ENCODE measurements at regions not wholly inside any gene's neighbourhood (a gene's known extent, or its start where the extent isn't known, plus 50 kb on each side); places are given as distances from the start of the nearest gene placed in this dataset.

DNA sequence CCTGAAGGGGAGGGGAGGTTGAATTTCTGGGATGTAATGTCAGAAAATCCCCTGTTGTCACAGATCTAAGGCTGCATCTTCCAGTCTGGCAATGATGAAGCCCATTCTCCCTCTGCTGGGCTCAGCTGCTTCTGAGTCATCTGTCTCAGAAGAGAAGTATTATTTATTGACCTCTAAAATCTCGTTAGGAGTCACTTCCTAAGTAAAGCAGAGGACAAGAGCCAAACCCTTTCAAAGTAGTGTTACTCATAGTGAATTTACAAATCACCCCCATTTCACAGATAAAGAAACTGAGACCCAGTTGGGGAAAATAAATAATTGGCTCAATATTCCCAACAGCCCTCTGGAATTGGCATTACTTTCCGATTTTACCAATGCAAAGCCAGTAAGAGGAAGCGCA, 167.3 kb upstream of the SKOR2 start:
- DNase-seq (ENCODE audit: extremely low read depth in 1 of 2, low read depth in 1 of 2), result no peak

- no peak for DNase-seq (ENCODE audit: extremely low read depth in 1 of 2, low read depth in 1 of 2)
These were observed 166.3 kb upstream of the SKOR2 start for GRCh38 chr18:47417807-47418206.

- DNase-seq (ENCODE audit: extremely low read depth in 1 of 2, low read depth in 1 of 2), result no peak
These were observed 164.4 kb upstream of the SKOR2 start for GRCh38 chr18:47415881-47416280.

- DNase-seq (ENCODE audit: extremely low read depth in 1 of 2, low read depth in 1 of 2), result no peak
These were observed 161.9 kb upstream of the SKOR2 start for GRCh38 chr18:47413327-47413726.

- no peak for DNase-seq (ENCODE audit: extremely low read depth in 1 of 2, low read depth in 1 of 2)
These were observed 161.5 kb upstream of the SKOR2 start for GRCh38 chr18:47412924-47413323.

GRCh38 chr18:47411159-47411558, 159.7 kb upstream of the SKOR2 start:
- DNase-seq (ENCODE audit: extremely low read depth in 1 of 2, low read depth in 1 of 2), result no peak

DNA sequence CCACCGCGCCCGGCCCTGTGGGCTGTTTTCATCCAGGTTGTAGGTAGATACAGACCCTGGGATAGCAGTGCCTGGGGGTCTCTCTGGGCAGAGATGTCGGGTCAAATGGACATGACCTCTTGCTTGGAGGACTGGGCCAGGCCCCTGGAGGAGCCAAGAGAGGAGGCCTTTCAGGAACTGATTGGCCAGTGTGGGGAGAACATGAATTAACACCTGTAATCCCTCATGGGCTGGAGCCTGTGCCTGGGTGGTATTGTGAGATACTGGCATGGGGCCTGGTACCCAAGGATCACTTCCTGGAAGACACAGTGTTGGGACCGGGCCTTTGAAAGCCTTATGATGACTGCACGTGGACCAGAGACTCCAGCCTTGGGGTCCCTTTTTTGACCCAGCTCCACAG, 158.7 kb upstream of the SKOR2 start:
- no peak for DNase-seq (ENCODE audit: extremely low read depth in 1 of 2, low read depth in 1 of 2)

- DNase-seq (ENCODE audit: extremely low read depth in 1 of 2, low read depth in 1 of 2), result no peak
These were observed 158.1 kb upstream of the SKOR2 start for GRCh38 chr18:47409519-47409918.

DNA sequence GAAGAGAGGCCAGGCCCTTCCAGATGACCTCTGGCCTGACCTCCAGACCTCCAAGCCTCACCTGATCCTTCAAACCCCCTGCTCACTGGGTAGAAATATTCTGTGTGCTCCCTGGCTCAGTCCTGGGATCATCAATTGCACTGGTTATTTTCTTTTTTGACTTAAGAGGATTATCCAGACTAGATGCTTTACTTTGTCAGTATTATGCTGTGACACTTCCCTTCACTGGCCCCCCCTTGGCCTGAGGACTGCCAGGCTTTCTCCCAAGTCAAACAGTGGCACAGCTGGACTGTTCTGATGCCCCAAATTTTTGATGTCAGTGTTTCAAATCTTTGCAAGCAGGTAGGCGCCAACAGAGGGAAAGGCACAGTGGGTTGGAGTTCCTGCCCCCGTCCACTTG, 156.3 kb upstream of the SKOR2 start:
- no peak for DNase-seq (ENCODE audit: extremely low read depth in 1 of 2, low read depth in 1 of 2)

GRCh38 chr18:47404845-47405244, 153.4 kb upstream of the SKOR2 start:
- no peak for DNase-seq (ENCODE audit: extremely low read depth in 1 of 2, low read depth in 1 of 2)

- DNase-seq (ENCODE audit: extremely low read depth in 1 of 2, low read depth in 1 of 2), result no peak
These were observed 152.5 kb upstream of the SKOR2 start for GRCh38 chr18:47403949-47404348.

DNA sequence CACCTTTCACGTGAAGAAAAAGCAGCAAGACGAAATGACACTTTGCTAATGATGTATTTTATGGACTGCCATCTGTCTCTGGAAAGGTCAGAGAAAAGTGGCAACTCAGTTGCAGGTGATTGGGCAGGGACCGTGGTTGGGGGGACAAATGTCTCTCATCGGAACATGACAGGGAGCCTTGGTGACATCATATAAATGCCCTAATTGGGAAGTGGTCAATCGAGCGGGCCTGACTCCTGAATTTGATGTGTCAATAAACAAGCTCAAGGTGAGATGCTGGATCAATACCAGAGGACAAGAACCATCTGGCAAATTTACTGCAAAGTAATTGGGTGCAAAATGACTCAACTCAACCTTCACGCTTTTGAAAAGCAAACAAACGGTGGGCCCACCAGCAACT, 151.9 kb upstream of the SKOR2 start:
- no peak for DNase-seq (ENCODE audit: extremely low read depth in 1 of 2, low read depth in 1 of 2)

GRCh38 chr18:47399475-47399874, 148.0 kb upstream of the SKOR2 start:
- no peak for DNase-seq (ENCODE audit: extremely low read depth in 1 of 2, low read depth in 1 of 2)

DNA sequence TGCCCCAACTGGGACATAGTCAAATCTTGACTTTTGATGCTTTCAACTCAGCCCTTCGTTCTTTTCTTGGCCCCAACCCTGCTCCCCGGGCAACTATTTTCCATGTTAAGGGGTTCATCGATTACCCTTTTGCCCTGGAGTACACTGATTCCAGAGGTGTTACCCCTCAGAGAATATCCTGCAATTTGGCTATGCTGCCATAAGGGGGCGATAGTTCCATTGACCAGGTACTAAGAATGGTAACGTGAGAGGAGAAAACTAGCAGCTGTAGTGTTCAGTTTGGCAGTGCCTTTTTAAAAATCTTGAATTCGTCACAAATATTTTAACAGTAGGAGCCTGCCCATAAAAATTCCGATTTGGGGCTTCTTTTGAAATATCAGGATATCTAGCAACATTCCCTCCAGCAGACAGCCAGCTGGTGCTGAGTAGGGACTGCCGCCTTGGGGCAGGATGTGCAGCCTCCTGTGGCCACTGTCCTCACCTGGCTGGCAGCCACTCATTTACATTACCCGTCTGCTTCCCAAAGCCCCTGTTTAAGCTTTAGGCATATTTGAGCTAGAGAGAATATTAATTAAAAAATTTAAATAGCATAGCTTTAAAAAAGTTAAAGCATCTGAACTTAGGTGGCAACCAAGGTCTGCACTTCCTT, 146.3 kb upstream of the SKOR2 start:
- DNase-seq (ENCODE audit: extremely low read depth in 1 of 2, low read depth in 1 of 2), result no peak

- no peak for DNase-seq (ENCODE audit: extremely low read depth in 1 of 2, low read depth in 1 of 2)
These were observed 140.2 kb upstream of the SKOR2 start for GRCh38 chr18:47391665-47392064.

GRCh38 chr18:47390410-47391024, 139.1 kb upstream of the SKOR2 start:
- no peak for DNase-seq (ENCODE audit: extremely low read depth in 1 of 2, low read depth in 1 of 2)

DNA sequence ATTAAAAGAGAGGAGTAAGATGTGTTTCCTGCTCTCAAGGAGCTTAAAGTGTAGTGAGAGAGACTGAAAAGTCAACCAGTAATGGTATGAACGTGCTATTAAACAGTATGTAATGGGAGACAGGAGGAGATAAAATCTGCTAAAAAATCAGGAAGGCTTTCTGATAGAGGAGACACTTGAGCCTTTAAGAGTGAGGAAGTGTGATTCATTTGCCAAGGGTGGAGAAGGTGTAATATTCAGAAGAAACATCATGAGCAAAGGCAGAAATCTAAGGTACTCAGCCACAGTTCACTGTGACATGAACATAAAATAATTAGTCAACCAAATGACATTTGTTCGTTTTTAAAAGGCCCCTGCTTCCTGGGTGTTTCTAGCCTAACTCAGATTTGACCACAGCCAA, 137.8 kb upstream of the SKOR2 start:
- DNase-seq (ENCODE audit: extremely low read depth in 1 of 2, low read depth in 1 of 2), result no peak

GRCh38 chr18:47387864-47388263, 136.4 kb upstream of the SKOR2 start:
- no peak for DNase-seq (ENCODE audit: extremely low read depth in 1 of 2, low read depth in 1 of 2)

DNA sequence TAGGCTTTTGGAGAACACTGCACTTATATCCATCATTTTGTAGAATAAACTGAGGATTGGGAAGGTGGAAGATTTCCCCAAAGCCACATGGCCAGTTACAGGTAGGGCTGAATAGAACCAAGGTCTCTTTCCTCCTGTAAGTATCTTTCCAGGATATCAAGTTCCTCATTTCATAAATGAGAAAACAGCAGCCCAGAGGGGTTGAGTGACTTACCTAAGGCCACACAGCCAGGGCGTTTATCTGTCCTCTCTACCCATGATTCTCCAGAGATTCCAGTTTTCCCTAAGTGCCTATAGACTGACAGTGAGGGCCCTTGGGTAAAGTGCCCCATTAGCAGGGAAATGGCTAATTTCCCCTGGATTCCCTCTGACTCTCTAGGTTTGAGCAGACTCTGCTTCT, 132.3 kb upstream of the SKOR2 start:
- DNase-seq (ENCODE audit: extremely low read depth in 1 of 2, low read depth in 1 of 2), result no peak

DNA sequence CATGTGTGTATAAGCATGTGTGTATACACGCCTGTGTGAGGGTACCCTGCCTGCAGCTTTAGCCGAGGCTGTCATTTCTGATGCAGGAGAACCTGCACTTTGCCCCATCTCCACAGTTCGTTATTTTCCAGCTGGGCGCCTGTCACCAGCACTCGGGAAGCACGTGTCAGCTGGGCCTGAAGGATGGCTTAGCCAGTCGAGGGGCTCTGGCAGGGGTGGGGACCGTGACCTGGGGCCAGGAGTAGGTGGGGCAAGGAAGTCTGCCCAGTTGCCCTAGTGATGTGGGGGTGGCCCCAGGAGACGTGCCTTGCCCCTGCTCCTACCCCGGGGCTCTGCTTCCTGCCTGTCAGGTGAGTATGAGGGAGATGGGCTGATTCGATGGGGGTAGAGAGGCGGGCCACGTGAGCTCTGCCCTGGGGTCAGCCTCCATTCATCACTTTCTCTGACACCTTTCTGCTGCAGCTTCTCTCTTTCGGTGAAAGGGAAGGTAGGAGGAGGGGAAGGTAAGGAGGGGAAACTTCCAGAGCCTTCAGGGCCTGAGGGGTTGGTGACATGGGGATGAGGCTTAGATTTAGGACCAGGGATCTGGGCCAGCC, 130.6 kb upstream of the SKOR2 start:
- no peak for DNase-seq (ENCODE audit: extremely low read depth in 1 of 2, low read depth in 1 of 2)

DNA sequence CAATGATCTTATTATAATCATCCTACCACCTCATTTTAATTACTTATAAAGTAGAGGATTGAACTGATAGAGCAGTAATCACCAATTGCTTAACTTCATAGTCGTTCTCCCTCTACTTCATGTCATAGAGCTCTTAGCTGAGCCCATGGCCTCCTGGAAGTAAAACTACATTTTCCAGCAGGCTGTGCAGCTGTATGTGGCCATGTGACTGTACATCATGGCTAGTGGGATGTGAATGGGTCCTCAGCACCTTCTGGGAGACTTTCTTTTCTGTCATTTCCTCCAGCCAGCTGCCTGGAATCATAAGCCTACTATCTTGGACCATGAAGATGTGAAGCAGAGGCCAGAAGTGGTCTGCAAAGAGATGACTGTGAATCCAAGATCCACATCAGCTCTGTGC, 128.7 kb upstream of the SKOR2 start:
- DNase-seq (ENCODE audit: extremely low read depth in 1 of 2, low read depth in 1 of 2), result no peak

DNA sequence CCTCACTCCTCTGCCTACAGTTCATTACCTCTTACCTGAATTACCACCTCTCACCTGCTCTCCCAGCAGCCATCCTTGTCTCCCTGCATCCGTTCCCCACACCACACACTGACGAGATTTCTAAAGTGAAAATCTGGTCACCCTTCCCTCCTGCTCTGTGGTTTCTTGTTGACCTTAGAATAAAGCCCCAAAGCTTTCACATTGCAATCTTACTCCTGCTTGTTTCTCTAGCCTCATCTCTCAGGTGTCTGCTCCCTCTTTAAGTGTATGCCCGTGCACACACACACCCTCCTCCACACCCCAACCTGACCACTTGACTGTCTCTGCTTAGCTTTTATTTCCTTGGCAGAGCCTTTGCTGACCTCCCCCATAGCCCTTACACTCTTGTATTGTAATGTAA, 122.0 kb upstream of the SKOR2 start:
- no peak for DNase-seq (ENCODE audit: extremely low read depth in 1 of 2, low read depth in 1 of 2)

DNA sequence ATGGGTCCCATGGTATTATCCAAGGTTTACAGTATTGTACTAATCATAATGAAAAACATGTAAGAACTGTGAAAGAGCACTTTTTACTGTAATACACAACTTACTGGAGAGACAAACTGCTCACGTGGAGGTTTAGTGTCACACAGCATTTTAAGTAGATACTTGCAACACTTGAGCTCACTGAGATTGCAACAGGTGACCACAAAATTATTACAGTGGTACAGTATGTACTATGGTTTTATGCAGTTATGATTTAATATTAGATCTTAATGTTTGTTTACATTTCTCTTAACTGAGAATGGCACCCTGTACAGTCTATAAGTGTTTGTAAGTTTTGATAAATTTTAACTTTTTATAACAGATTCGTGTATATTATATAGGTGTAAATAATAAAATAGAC, 118.6 kb upstream of the SKOR2 start:
- DNase-seq (ENCODE audit: extremely low read depth in 1 of 2, low read depth in 1 of 2), result no peak

All from activated CD8-positive, alpha-beta memory T cell treated with anti-CD3 and anti-CD28 coated beads for 1 hour (primary cell).